Tibial nerve (tissue), 3 donors: ENCODE measurements at regions not wholly inside any gene's neighbourhood (a gene's known extent, or its start where the extent isn't known, plus 50 kb on each side); places are given as distances from the start of the nearest gene placed in this dataset.

ENCODE experiments used
- EP300 ChIP-seq, 2 donors: sonication (generic); formaldehyde crosslinking; IDR thresholded peaks; one replicate each; pipeline ENCODE4 v1.6.1; 2017; ENCODE audit warnings: antibody characterized with exemption in 2 of 2, mild to moderate bottlenecking in 1 of 2
- POLR2A ChIP-seq, 2 donors: fragments of 450-650 bp; IDR thresholded peaks; one replicate each; pipeline ENCODE4 v1.6.1; 2017; ENCODE audit warnings: antibody characterized with exemption in 2 of 2, mild to moderate bottlenecking in 2 of 2, moderate library complexity in 2 of 2

- TF ChIP-seq POLR2A (IDR thresholded peaks at IDR 0.05) (no peak), EP300 (IDR thresholded peaks at IDR 0.05) (no peak)
Measured at GRCh38 chr2:78614726-78615125, 410.8 kb upstream of the REG3G start.
